H1 (cell line): ENCODE measurements at regions not wholly inside any gene's neighbourhood (a gene's known extent, or its start where the extent isn't known, plus 50 kb on each side); places are given as distances from the start of the nearest gene placed in this dataset.
A peak's percentile ranks its signal among the peaks of the same experiment; 100 is the strongest.

Source experiments
- CTCF ChIA-PET: fragments of 300-600 bp; sonication (Branson Sonifier 250); formaldehyde crosslinking; loops from one replicate; lab custom pipeline; 2021; ENCODE audit not compliant: partially characterized antibody; lab: Charles Lee
- POLR2A ChIA-PET: fragments of 300-600 bp; sonication (Branson Sonifier 250); formaldehyde crosslinking; loops from one replicate; lab custom pipeline; 2021; ENCODE audit warnings: inconsistent platforms; ENCODE audit not compliant: partially characterized antibody; lab: Charles Lee
- DNase-seq, 2 experiments: peaks; one replicate each; pipeline versions ENCODE4 v3.0.0 to v3.0.0-alpha.2; 2010 to 2022; ENCODE audit warnings: low spot score in 2 of 2, low read depth in 1 of 2, mixed read lengths in 1 of 2
- FAIRE-seq: peaks from 2 replicates; lab custom pipeline; 2011; peaks lifted over from hg19 to GRCh38; lab: Jason Lieb, UNC
- H2AFZ ChIP-seq: 2 replicates; pipeline ENCODE4 v1.8.1; 2012; ENCODE audit warnings: low read length, inconsistent platforms
- H2AK5ac ChIP-seq: 2 replicates; pipeline ENCODE4 v1.6.1; 2013; ENCODE audit warnings: low read depth, low read length
- H2BK120ac ChIP-seq: replicated peaks from 2 replicates; pipeline ENCODE3; 2013; ENCODE audit warnings: low read depth, low read length, inconsistent platforms
- H2BK12ac ChIP-seq: 2 replicates; pipeline ENCODE4 v1.6.1; 2013; ENCODE audit warnings: low read depth, low read length
- H2BK15ac ChIP-seq: 2 replicates; pipeline ENCODE4 v1.6.1; 2013; ENCODE audit warnings: low read length
- H2BK20ac ChIP-seq: 2 replicates; pipeline ENCODE4 v1.6.1; 2013; ENCODE audit warnings: low read length
- H2BK5ac ChIP-seq: 2 replicates; pipeline ENCODE4 v1.6.1; 2013; ENCODE audit warnings: low read depth, low read length
- H3K14ac ChIP-seq: 2 replicates; pipeline ENCODE4 v1.6.1; 2013; ENCODE audit warnings: inconsistent platforms; ENCODE audit not compliant: insufficient read length
- H3K18ac ChIP-seq: 2 replicates; pipeline ENCODE4 v1.6.1; 2013; ENCODE audit warnings: low read length; ENCODE audit errors: extremely low read depth
- H3K23ac ChIP-seq: 2 replicates; pipeline ENCODE4 v1.6.1; 2013; ENCODE audit warnings: inconsistent platforms; ENCODE audit not compliant: insufficient read length
- H3K23me2 ChIP-seq: 2 replicates; pipeline ENCODE4 v1.6.1; 2013; ENCODE audit warnings: low read depth, low read length
- H3K27ac ChIP-seq: 2 replicates; pipeline ENCODE4 v1.6.1; 2011; ENCODE audit warnings: low read depth, low read length, inconsistent platforms
- H3K27me3 ChIP-seq, 4 experiments: replicated peaks in 1 of 4; 1 replicate in 1 of 4; 2 replicates in 3 of 4; pipeline versions ENCODE4 v1.6.1 to v1.8.1; 2011 to 2013; ENCODE audit warnings: low read length in 3 of 4, mild to moderate bottlenecking in 3 of 4, inconsistent platforms in 2 of 4, mixed read lengths in 2 of 4, moderate library complexity in 1 of 4; ENCODE audit not compliant: control insufficient read depth in 3 of 4, insufficient read depth in 3 of 4; ENCODE audit errors: extremely low read depth in 1 of 4
- H3K36me3 ChIP-seq, 4 experiments: 2 replicates each; pipeline versions ENCODE4 v1.6.1 to v1.8.1; 2011 to 2013; ENCODE audit warnings: mild to moderate bottlenecking in 4 of 4, low read length in 3 of 4, moderate library complexity in 2 of 4, control low read depth in 1 of 4, inconsistent platforms in 1 of 4; ENCODE audit not compliant: insufficient read depth in 4 of 4, control insufficient read depth in 2 of 4
- H3K4ac ChIP-seq: replicated peaks from 2 replicates; pipeline ENCODE3; 2013; ENCODE audit warnings: low read length, low read depth, mixed read lengths, inconsistent platforms; ENCODE audit not compliant: insufficient read length
- H3K4me1 ChIP-seq, 4 experiments: replicated peaks in 1 of 4; 1 replicate in 1 of 4; 2 replicates in 3 of 4; pipeline versions ENCODE4 v1.6.1 to v1.8.1; 2011 to 2013; ENCODE audit warnings: low read length in 3 of 4, inconsistent platforms in 2 of 4, mixed read lengths in 1 of 4; ENCODE audit not compliant: insufficient read depth in 4 of 4, control insufficient read depth in 3 of 4
- H3K4me2 ChIP-seq, 2 experiments: 2 replicates each; pipeline versions ENCODE4 v1.6.1 to v1.8.1; 2011 to 2013; ENCODE audit warnings: low read depth in 2 of 2, low read length in 2 of 2, control low read depth in 1 of 2, inconsistent platforms in 1 of 2, mild to moderate bottlenecking in 1 of 2; ENCODE audit not compliant: insufficient read depth in 1 of 2
- H3K4me3 ChIP-seq, 4 experiments: fragments of 200-600, 300-600 bp in 1 of 4; sonication (generic), shearing (Covaris generic), sonication (Bioruptor Twin) in 1 of 4; 2 replicates each; pipeline versions ENCODE4 v1.5.1 to v1.8.1; 2011 to 2016; ENCODE audit warnings: low read length in 4 of 4, low read depth in 3 of 4, control low read depth in 2 of 4, inconsistent platforms in 2 of 4, mild to moderate bottlenecking in 2 of 4, mixed read lengths in 1 of 4, moderate library complexity in 1 of 4; ENCODE audit not compliant: insufficient read depth in 2 of 4; ENCODE audit errors: extremely low read depth in 1 of 4
- H3K56ac ChIP-seq: replicated peaks from 2 replicates; pipeline ENCODE3; 2013; ENCODE audit warnings: low read depth, mild to moderate bottlenecking, mixed read lengths, low read length, inconsistent platforms; ENCODE audit not compliant: insufficient read length
- H3K79me1 ChIP-seq: 2 replicates; pipeline ENCODE4 v1.6.1; 2013; ENCODE audit warnings: low read depth, low read length, control low read depth
- H3K79me2 ChIP-seq, 2 experiments: 2 replicates each; pipeline versions ENCODE4 v1.6.1 to v1.8.1; 2012 to 2013; ENCODE audit warnings: low read length in 2 of 2, mild to moderate bottlenecking in 2 of 2, inconsistent platforms in 1 of 2; ENCODE audit not compliant: insufficient read depth in 2 of 2, control insufficient read depth in 1 of 2
- H3K9ac ChIP-seq, 4 experiments: replicated peaks in 1 of 4; 1 replicate in 1 of 4; 2 replicates in 3 of 4; pipeline versions ENCODE4 v1.6.1 to v1.8.1; 2011 to 2013; ENCODE audit warnings: low read depth in 3 of 4, low read length in 3 of 4, control low read depth in 2 of 4, mild to moderate bottlenecking in 2 of 4, moderate library complexity in 2 of 4, inconsistent platforms in 1 of 4; ENCODE audit errors: extremely low read depth in 1 of 4
- H3K9me3 ChIP-seq, 2 experiments: 2 replicates each; pipeline versions ENCODE4 v1.6.1 to v1.8.1; 2012 to 2013; ENCODE audit warnings: mild to moderate bottlenecking in 2 of 2, moderate library complexity in 2 of 2, control low read depth in 1 of 2, inconsistent platforms in 1 of 2, low read depth in 1 of 2, low read length in 1 of 2, mixed read lengths in 1 of 2; ENCODE audit not compliant: insufficient read depth in 2 of 2
- H4K20me1 ChIP-seq, 2 experiments: replicated peaks in 1 of 2; 2 replicates each; pipeline versions ENCODE3 to v1.8.1; 2011 to 2013; ENCODE audit warnings: inconsistent platforms in 2 of 2, low read length in 2 of 2, mild to moderate bottlenecking in 1 of 2; ENCODE audit not compliant: insufficient read depth in 2 of 2, control insufficient read depth in 1 of 2
- H4K5ac ChIP-seq: 2 replicates; pipeline ENCODE4 v1.6.1; 2013; ENCODE audit warnings: low read length, low read depth, mixed read lengths, inconsistent platforms; ENCODE audit not compliant: insufficient read length
- H4K8ac ChIP-seq: 2 replicates; pipeline ENCODE4 v1.8.0; 2013; ENCODE audit warnings: mild to moderate bottlenecking, moderate library complexity, low read length, inconsistent platforms; ENCODE audit not compliant: insufficient read depth; ENCODE audit errors: extremely low read depth
- H4K91ac ChIP-seq: replicated peaks from 2 replicates; pipeline ENCODE3; 2013; ENCODE audit warnings: low read length, mixed read lengths, inconsistent platforms; ENCODE audit not compliant: insufficient read length
- CBX5 ChIP-seq: fragments of 300-800, 300-1000 bp; sonication (generic); IDR thresholded peaks from 2 replicates; pipeline ENCODE4 v1.7.1; 2016; ENCODE audit warnings: antibody characterized with exemption, low read length, low read depth
- CTCF ChIP-seq, 3 experiments: IDR thresholded peaks; 1 replicate in 2 of 3; 2 replicates in 1 of 3; pipeline versions ENCODE4 v1.5.1 to v1.6.1; 2011; ENCODE audit warnings: low read length in 3 of 3, mild to moderate bottlenecking in 3 of 3, inconsistent platforms in 2 of 3, low read depth in 1 of 3, moderate library complexity in 1 of 3; ENCODE audit not compliant: insufficient read depth in 1 of 3; ENCODE audit errors: control extremely low read depth in 1 of 3
- GTF2F1 ChIP-seq: IDR thresholded peaks from 2 replicates; pipeline ENCODE4 v1.6.1; 2012; ENCODE audit warnings: low read depth, low read length, improper control_type of control experiment, borderline replicate concordance
- PHF8 ChIP-seq: fragments of 200-600 bp; sonication (generic); conservative IDR thresholded peaks from 2 replicates; pipeline ENCODE4 v1.7.1; 2012; ENCODE audit warnings: low read depth, mild to moderate bottlenecking, inconsistent platforms, low read length, moderate library complexity
- WGBS, 2 experiments: shearing (Covaris generic) in 1 of 2; methylation state at CpG; one replicate each; pipeline versions ENCODE4 v1.1.6 to v1.1.7; 2013 to 2015; ENCODE audit warnings: low lambda C conversion rate in 2 of 2, mixed read lengths in 2 of 2, inconsistent platforms in 1 of 2, low coverage in 1 of 2, missing lambda C conversion rate in 1 of 2; ENCODE audit not compliant: insufficient replicate concordance in 2 of 2, insufficient coverage in 1 of 2, insufficient read length in 1 of 2; ENCODE audit errors: extremely low coverage in 1 of 2, missing lambda C conversion rate in 1 of 2; 5-methylcytosine and 5-hydroxymethylcytosine counted together

- Histone ChIP-seq H2BK12ac (no peak overlapping the region), H4K20me1 (no peaks in the 10 kb centered on the region), H3K23ac (no peak overlapping the region), H2BK15ac (no peak overlapping the region), H2BK120ac (no peak overlapping the region), H3K9ac (no peak overlapping the region), H3K56ac (no peak overlapping the region), H3K4me2 (no peak overlapping the region), H4K91ac (no peak overlapping the region), H3K79me2 (no peaks in the 10 kb centered on the region), H2BK5ac (no peak overlapping the region), H3K14ac (no peak overlapping the region), H3K23me2 (no peaks in the 10 kb centered on the region), H4K8ac (no peak overlapping the region), H3K4me1 (peaks cover 0 to 2% (median 0%) of the 10 kb centered on the region in 4 experiments; a peak in 1 of 7 replicates), H4K5ac (no peak overlapping the region), H3K79me1 (no peaks in the 10 kb centered on the region; the same call in 1 of the 2 replicates), H2AFZ (no peak overlapping the region), H3K4me3 (no peak overlapping the region), H3K27me3 (no peaks in the 10 kb centered on the region), H3K9me3 (no peaks in the 10 kb centered on the region), H3K36me3 (no peaks in the 10 kb centered on the region), H3K18ac (no peak overlapping the region), H2BK20ac (no peak overlapping the region), H3K27ac (no peak overlapping the region), H2AK5ac (no peak overlapping the region), H3K4ac (no peak overlapping the region)
- FAIRE-seq (peak; percentile 39), DNase-seq (no peak)
- ChIA-PET POLR2A (interaction anchor here (0.9 to 1.7 kb wide), 2 partner anchors 40 to 121 kb away, joined by 3 to 4 read pairs; no protein-coding TSS in a partner anchor), CTCF (interaction anchor here (1.3 kb wide), 1 partner anchor 44 kb away, joined by 5 read pairs; no protein-coding TSS in a partner anchor)
- 88% methylated on average over 1 of the region's 1 CpG; no CpG with 5 or more reads in 1 of the 2 experiments for WGBS, 2 experiments
- TF ChIP-seq CTCF (IDR thresholded peaks at IDR 0.05; ENCODE audit: control extremely low read depth in 1 of 3, insufficient read depth in 1 of 3, low read depth in 1 of 3, low read length in 3 of 3) (no peak), CBX5 (no peak), GTF2F1 (no peak), PHF8 (no peak)
These were observed 105.8 kb upstream of the UGP2 start for GRCh38 chr2:63735931-63736330.
